ENCODE measurements at regions not wholly inside any gene's neighbourhood (a gene's known extent, or its start where the extent isn't known, plus 50 kb on each side); places are given as distances from the start of the nearest gene placed in this dataset.

DNA sequence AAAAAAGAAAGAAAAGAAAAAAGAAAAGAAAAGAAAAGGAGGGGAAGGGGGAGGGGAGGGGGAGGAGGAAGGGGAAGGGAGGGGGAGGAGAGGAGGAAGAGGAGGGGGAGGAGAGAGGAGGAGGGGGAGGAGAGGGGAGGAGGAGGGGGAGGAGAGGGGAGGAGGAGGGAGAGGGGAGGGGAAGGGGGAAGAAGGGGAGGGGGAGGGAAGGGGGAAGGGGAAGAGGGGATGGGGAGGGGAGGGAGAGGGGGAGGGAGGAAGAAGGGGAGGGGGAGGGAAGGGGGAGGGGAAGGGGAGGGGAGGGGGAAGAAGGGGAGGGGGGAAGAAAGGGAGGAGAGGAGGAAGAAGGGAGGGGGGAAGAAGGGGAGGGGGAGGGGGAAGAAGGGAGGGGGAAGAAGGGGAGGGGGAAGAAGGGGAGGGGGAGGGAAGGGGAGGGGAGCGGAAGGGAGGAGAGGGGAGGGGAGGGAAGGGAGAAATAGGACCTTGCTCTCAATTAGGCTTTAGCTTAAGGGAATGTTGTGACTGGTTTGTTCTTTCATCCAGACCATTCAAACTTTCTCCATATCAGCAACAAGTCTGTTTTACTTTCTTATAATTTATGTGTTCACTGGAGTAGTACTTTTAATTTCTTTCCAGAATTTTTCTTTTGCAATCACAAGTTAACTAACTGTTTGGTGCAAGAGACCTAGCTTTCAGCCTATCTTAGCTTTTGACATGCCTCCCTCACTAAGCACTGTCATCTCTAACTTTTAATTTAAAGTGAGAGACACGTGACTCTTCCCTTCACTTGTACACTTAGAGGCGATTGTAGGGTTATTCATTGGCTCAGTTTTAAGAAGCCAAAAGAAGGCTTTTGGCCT, 76.5 kb upstream of the EGLN3 start:
- no peak overlapping the region for H3K27ac Mint-ChIP-seq
- DNase-seq (ENCODE audit: low spot score) (no peak), ATAC-seq (no peak)
- POLR2A ChIA-PET: interaction anchor here (0.5 kb wide), 1 partner anchor 509 kb away, joined by 3 read pairs; no protein-coding TSS in a partner anchor
- peaks cover 3% of the 10 kb centered on the region for H3K4me1 Mint-ChIP-seq
- no peak overlapping the region for H3K4me3 Mint-ChIP-seq
- H3K36me3 Mint-ChIP-seq: no peaks in the 10 kb centered on the region
- H3K27me3 Mint-ChIP-seq (ENCODE audit: low read depth): no peaks in the 10 kb centered on the region
- CTCF ChIA-PET: no interaction called here
- no peak for TF ChIP-seq ETV6 (CRISPR knock-in tag; IDR thresholded peaks at IDR 0.05)
- TF ChIP-seq, protein P1, sequence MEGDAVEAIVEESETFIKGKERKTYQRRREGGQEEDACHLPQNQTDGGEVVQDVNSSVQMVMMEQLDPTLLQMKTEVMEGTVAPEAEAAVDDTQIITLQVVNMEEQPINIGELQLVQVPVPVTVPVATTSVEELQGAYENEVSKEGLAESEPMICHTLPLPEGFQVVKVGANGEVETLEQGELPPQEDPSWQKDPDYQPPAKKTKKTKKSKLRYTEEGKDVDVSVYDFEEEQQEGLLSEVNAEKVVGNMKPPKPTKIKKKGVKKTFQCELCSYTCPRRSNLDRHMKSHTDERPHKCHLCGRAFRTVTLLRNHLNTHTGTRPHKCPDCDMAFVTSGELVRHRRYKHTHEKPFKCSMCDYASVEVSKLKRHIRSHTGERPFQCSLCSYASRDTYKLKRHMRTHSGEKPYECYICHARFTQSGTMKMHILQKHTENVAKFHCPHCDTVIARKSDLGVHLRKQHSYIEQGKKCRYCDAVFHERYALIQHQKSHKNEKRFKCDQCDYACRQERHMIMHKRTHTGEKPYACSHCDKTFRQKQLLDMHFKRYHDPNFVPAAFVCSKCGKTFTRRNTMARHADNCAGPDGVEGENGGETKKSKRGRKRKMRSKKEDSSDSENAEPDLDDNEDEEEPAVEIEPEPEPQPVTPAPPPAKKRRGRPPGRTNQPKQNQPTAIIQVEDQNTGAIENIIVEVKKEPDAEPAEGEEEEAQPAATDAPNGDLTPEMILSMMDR (IDR thresholded peaks at IDR 0.05): no peak
- TF ChIP-seq TEAD4 (CRISPR knock-in tag; IDR thresholded peaks at IDR 0.05): no peak
- no peak for TF ChIP-seq CREB1 (CRISPR knock-in tag; IDR thresholded peaks at IDR 0.05)
- TF ChIP-seq, protein P2, sequence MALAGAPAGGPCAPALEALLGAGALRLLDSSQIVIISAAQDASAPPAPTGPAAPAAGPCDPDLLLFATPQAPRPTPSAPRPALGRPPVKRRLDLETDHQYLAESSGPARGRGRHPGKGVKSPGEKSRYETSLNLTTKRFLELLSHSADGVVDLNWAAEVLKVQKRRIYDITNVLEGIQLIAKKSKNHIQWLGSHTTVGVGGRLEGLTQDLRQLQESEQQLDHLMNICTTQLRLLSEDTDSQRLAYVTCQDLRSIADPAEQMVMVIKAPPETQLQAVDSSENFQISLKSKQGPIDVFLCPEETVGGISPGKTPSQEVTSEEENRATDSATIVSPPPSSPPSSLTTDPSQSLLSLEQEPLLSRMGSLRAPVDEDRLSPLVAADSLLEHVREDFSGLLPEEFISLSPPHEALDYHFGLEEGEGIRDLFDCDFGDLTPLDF (CRISPR knock-in tag; IDR thresholded peaks at IDR 0.05): no peak
- no peak for TF ChIP-seq PRRX2 (CRISPR knock-in tag; IDR thresholded peaks at IDR 0.05)
- TF ChIP-seq TCF7 (CRISPR knock-in tag; IDR thresholded peaks at IDR 0.05; ENCODE audit: low read depth): no peak
- TF ChIP-seq ZNF671 (CRISPR knock-in tag; IDR thresholded peaks at IDR 0.05): no peak
- no peak for TF ChIP-seq TEAD1 (CRISPR knock-in tag; IDR thresholded peaks at IDR 0.05)
- no peak for TF ChIP-seq ZNF232 (CRISPR knock-in tag; IDR thresholded peaks at IDR 0.05)
- TF ChIP-seq NFATC4 (CRISPR knock-in tag; IDR thresholded peaks at IDR 0.05): no peak
- no peak for TF ChIP-seq SP1 (CRISPR knock-in tag; conservative IDR thresholded peaks at IDR 0.05)
- TF ChIP-seq MYBL2 (CRISPR knock-in tag; IDR thresholded peaks at IDR 0.05): no peak
- TF ChIP-seq RORB (CRISPR knock-in tag; IDR thresholded peaks at IDR 0.05): no peak
- TF ChIP-seq TP53 (CRISPR knock-in tag; IDR thresholded peaks at IDR 0.05): no peak
- no peak for TF ChIP-seq IRF1 (CRISPR knock-in tag; IDR thresholded peaks at IDR 0.05)
- TF ChIP-seq, protein P3, sequence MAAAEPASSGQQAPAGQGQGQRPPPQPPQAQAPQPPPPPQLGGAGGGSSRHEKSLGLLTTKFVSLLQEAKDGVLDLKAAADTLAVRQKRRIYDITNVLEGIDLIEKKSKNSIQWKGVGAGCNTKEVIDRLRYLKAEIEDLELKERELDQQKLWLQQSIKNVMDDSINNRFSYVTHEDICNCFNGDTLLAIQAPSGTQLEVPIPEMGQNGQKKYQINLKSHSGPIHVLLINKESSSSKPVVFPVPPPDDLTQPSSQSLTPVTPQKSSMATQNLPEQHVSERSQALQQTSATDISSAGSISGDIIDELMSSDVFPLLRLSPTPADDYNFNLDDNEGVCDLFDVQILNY (CRISPR knock-in tag; IDR thresholded peaks at IDR 0.05): no peak
- H3K9me3 Mint-ChIP-seq: 0 out of 2 replicates have a peak, but pooled peaks cover 4% of the 10 kb centered on the region

DNA sequence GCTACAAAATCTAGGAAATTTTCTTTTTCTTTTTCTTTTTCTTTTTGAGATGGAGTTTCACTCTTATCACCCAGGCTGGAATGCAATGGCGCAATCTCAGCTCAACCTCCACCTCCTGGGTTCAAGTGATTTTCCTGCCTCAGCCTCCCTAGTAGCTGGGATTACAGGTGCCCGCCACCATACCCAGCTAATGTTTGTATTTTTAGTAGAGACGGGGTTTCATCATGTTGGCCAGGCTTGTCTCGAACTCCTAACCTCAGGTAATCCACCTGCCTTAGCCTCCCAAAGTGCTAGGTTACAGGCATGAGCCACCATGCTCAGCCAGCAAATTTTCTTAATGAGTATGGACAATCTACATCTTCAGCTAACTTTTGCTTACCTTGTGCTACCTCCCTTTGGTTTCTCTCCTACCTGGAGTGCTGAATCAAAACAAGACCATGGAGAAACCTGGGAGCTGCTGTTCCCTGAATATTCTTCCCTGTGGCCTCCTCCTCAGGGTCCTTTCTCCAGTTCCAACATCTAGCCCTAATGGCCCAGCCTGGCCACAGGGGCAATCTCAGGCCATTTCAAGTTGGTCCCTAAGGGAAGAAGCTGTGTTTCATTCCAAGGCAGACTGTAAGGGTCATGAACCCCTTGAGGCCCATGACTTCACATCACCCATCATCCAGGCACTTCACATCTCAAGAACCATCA, 74.6 kb upstream of the EGLN3 start:
- ChIA-PET POLR2A (no interaction called here), CTCF (interaction anchor here (1.5 kb wide), 1 partner anchor 73 kb away, joined by 4 read pairs; no protein-coding TSS in a partner anchor)
- H3K4me3 Mint-ChIP-seq: no peak overlapping the region
- DNase-seq (ENCODE audit: low spot score): no peak
- H3K27me3 Mint-ChIP-seq (ENCODE audit: low read depth): no peaks in the 10 kb centered on the region
- ATAC-seq: no peak
- no peak overlapping the region for H3K27ac Mint-ChIP-seq
- H3K36me3 Mint-ChIP-seq: no peaks in the 10 kb centered on the region
- H3K4me1 Mint-ChIP-seq: peaks cover 3% of the 10 kb centered on the region
- 0 out of 2 replicates have a peak, but pooled peaks cover 4% of the 10 kb centered on the region for H3K9me3 Mint-ChIP-seq
- TF ChIP-seq MXD4 (CRISPR knock-in tag; IDR thresholded peaks at IDR 0.05; ENCODE audit: borderline replicate concordance): no peak
- TF ChIP-seq ZNF416 (CRISPR knock-in tag; IDR thresholded peaks at IDR 0.05): no peak
- no peak for TF ChIP-seq GTF2I (CRISPR knock-in tag; conservative IDR thresholded peaks at IDR 0.05)
- no peak for TF ChIP-seq FOXJ3 (CRISPR knock-in tag; IDR thresholded peaks at IDR 0.05; ENCODE audit: borderline replicate concordance)
- no peak for TF ChIP-seq SMAD3 (CRISPR knock-in tag; IDR thresholded peaks at IDR 0.05; ENCODE audit: borderline replicate concordance)
- TF ChIP-seq, protein P4, sequence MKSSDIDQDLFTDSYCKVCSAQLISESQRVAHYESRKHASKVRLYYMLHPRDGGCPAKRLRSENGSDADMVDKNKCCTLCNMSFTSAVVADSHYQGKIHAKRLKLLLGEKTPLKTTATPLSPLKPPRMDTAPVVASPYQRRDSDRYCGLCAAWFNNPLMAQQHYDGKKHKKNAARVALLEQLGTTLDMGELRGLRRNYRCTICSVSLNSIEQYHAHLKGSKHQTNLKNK (CRISPR knock-in tag; IDR thresholded peaks at IDR 0.05): no peak
- TF ChIP-seq USF2 (CRISPR knock-in tag; IDR thresholded peaks at IDR 0.05): no peak
- no peak; the same call in 1 of the 2 replicates for TF ChIP-seq GABPB1 (CRISPR knock-in tag; IDR thresholded peaks at IDR 0.05)
- no peak for TF ChIP-seq ZNF121 (CRISPR knock-in tag; IDR thresholded peaks at IDR 0.05)
- TF ChIP-seq, protein P5, sequence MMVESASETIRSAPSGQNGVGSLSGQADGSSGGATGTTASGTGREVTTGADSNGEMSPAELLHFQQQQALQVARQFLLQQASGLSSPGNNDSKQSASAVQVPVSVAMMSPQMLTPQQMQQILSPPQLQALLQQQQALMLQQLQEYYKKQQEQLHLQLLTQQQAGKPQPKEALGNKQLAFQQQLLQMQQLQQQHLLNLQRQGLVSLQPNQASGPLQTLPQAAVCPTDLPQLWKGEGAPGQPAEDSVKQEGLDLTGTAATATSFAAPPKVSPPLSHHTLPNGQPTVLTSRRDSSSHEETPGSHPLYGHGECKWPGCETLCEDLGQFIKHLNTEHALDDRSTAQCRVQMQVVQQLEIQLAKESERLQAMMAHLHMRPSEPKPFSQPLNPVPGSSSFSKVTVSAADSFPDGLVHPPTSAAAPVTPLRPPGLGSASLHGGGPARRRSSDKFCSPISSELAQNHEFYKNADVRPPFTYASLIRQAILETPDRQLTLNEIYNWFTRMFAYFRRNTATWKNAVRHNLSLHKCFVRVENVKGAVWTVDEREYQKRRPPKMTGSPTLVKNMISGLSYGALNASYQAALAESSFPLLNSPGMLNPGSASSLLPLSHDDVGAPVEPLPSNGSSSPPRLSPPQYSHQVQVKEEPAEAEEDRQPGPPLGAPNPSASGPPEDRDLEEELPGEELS (CRISPR knock-in tag; IDR thresholded peaks at IDR 0.05): no peak
- TF ChIP-seq TEAD1 (CRISPR knock-in tag; IDR thresholded peaks at IDR 0.05): no peak
- no peak for TF ChIP-seq GRHL2 (CRISPR knock-in tag; IDR thresholded peaks at IDR 0.05; ENCODE audit: insufficient replicate concordance, severe bottlenecking)
